Heart left ventricle (tissue), 13 donors: ENCODE measurements at regions not wholly inside any gene's neighbourhood (a gene's known extent, or its start where the extent isn't known, plus 50 kb on each side); places are given as distances from the start of the nearest gene placed in this dataset.

ENCODE experiments used
- POLR2A ChIP-seq, 2 donors: fragments of 450-650 bp; IDR thresholded peaks; one replicate each; pipeline ENCODE4 v1.6.1; 2017; ENCODE audit warnings: antibody characterized with exemption in 2 of 2, mild to moderate bottlenecking in 2 of 2, moderate library complexity in 2 of 2
- TF ChIP-seq, protein P1 (sequence below), 12 donors: fragments of 200-600 bp; sonication (generic) in 4 of 12; IDR thresholded peaks; one replicate each; pipeline versions ENCODE4 v1.5.0 to v1.8.0; 2018 to 2022; ENCODE audit warnings: antibody characterized with exemption in 12 of 12, mild to moderate bottlenecking in 5 of 12
- donor health status: ischemic (EF 13 %, LVEDD 7.1; RV severe dilation, severe dysfunction).
- donor health status: DM: no; HTN: yes; CAD: no.
- donor health status: DM: no; HTN: no; CAD: no.
- donor health status: ischemic (EF 25% LVEDD 6.9; RV normal size, moderate dysfunction).
- donor health status: ischemic (EF 25% LVEDD 5.7; RV mildly dilated, moderate dysfunction).
- donor health status: ischemic (EF 35%, LVEDD 5.7; RV mildly dilated, moderate dysfunction).
- donor health status: nonischemic (EF 11% LVEDD 7.7; RV severe dilation, severe dysfunction).
- donor health status: DM: yes; HTN: yes; CAD: no.
- donor health status: PGD.
- donor health status: ischemic (EF 29% LVEDD 5.4; RV normal size, mild dysfunction).
- donor health status: nonischemic (EF 23%, LVEDD 6.1; RV moderate dilation, normal function).

DNA sequence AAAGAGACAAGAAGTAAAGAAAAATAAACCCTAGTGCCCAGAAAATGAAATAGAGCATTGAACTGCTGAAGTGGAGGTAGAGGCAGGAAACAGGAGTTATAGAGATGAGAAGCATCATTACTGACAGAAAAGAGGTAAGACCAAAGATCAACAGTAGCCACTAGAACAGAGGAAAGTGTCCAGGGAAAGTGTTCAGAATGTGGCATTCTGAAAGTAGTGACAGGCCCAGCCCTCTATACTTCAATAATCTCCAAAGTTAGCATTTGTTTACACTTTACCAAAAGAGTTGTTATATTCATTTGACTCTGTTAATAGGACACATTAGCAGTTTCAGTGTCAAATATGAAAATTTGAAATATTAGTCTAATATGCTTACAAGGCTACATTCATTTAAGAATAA is 727.1 kb upstream of the NECTIN3 start:
- TF ChIP-seq, protein P1, sequence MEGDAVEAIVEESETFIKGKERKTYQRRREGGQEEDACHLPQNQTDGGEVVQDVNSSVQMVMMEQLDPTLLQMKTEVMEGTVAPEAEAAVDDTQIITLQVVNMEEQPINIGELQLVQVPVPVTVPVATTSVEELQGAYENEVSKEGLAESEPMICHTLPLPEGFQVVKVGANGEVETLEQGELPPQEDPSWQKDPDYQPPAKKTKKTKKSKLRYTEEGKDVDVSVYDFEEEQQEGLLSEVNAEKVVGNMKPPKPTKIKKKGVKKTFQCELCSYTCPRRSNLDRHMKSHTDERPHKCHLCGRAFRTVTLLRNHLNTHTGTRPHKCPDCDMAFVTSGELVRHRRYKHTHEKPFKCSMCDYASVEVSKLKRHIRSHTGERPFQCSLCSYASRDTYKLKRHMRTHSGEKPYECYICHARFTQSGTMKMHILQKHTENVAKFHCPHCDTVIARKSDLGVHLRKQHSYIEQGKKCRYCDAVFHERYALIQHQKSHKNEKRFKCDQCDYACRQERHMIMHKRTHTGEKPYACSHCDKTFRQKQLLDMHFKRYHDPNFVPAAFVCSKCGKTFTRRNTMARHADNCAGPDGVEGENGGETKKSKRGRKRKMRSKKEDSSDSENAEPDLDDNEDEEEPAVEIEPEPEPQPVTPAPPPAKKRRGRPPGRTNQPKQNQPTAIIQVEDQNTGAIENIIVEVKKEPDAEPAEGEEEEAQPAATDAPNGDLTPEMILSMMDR (IDR thresholded peaks at IDR 0.05), result no peak
- no peak for TF ChIP-seq POLR2A (IDR thresholded peaks at IDR 0.05)
